ENCODE measurements at regions not wholly inside any gene's neighbourhood (a gene's known extent, or its start where the extent isn't known, plus 50 kb on each side); places are given as distances from the start of the nearest gene placed in this dataset.

DNA sequence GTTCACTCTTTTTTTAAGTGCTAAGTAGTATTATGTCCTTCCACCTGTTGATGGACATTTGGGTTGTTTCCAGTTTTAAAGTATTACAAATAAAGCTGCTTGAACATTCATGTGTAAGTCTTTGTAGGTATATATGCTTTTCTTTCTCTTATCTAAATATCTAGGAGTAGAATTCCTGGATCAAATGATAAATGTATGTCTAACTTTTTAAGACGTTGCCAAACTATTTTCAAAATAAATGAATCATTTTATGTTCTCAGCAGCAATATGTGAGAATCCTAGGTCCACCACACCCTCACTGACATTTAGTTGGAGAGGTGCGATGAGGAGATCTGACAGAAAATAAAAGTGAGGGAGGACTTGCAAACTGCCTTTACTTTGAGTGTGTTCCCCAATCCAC lies 291.7 kb upstream of the UGT8 start:
- TF ChIP-seq CTCF (conservative IDR thresholded peaks at IDR 0.05) (no peak), EZH2 (IDR thresholded peaks at IDR 0.05; ENCODE audit: low read depth) (no peak)

Measured in PC-9 (cell line).